K562 (cell line): ENCODE measurements at regions not wholly inside any gene's neighbourhood (a gene's known extent, or its start where the extent isn't known, plus 50 kb on each side); places are given as distances from the start of the nearest gene placed in this dataset.

Experiments used
- ATAC-seq: fragments of 200-7000 bp; cut with Tn5 transposase; 3 replicates; pipeline ENCODE4 v1.9.1; 2020; ENCODE audit warnings: moderate library complexity
- BruUV-seq: library from RNA; stranded (reverse); fragments of 400-500 nt; replicated peaks from 2 replicates; lab custom pipeline; 2021; lab: Mats Ljungman, UMichigan
- CTCF ChIA-PET: fragments of 300-600 bp; formaldehyde crosslinking; extraction: SDS; loops from one replicate; lab custom pipeline; 2021; ENCODE audit warnings: low intra/inter-chr PET ratio; lab: Yijun Ruan, JAX
- POLR2A ChIA-PET: fragments of 300-600, 350-650 bp; sonication (Branson Sonifier 250); formaldehyde crosslinking; extraction: SDS; loops from one replicate; lab custom pipeline; 2021; ENCODE audit warnings: antibody characterized with exemption, inconsistent platforms; lab: Yijun Ruan, JAX
- DNase-seq, 4 experiments: peaks; one replicate each; pipeline versions ENCODE4 v3.0.0 to v3.0.0-alpha.2; 2011 to 2018; ENCODE audit warnings: low spot score in 3 of 4, mixed read lengths in 3 of 4; ENCODE audit errors: extremely low read depth in 1 of 4
- FAIRE-seq: peaks from 2 replicates; lab custom pipeline; 2011; peaks lifted over from hg19 to GRCh38; lab: Jason Lieb, UNC
- H2AFZ ChIP-seq: 2 replicates; pipeline ENCODE4 v1.6.0; 2011; ENCODE audit warnings: low read depth, low read length, control low read depth, inconsistent platforms
- H3K27ac ChIP-seq: fragments of 200-600 bp; 3 replicates; pipeline ENCODE4 v1.8.0; 2011; ENCODE audit warnings: low read depth, mild to moderate bottlenecking, control low read depth, inconsistent platforms, low read length, moderate library complexity, mixed read lengths; ENCODE audit errors: extremely low read depth
- H3K27me3 ChIP-seq, 2 experiments: fragments of 300-600 bp in 1 of 2; 2 replicates in 1 of 2; 3 replicates in 1 of 2; pipeline versions ENCODE4 v1.6.0 to v1.8.0; 2011; ENCODE audit warnings: inconsistent platforms in 2 of 2, low read length in 2 of 2, mild to moderate bottlenecking in 1 of 2, mixed read lengths in 1 of 2, moderate library complexity in 1 of 2; ENCODE audit not compliant: control insufficient read depth in 2 of 2, insufficient read depth in 2 of 2
- H3K36me3 ChIP-seq: fragments of 300-600 bp; 3 replicates; pipeline ENCODE4 v1.8.0; 2011; ENCODE audit warnings: mild to moderate bottlenecking, low read length, inconsistent platforms; ENCODE audit not compliant: control insufficient read depth, insufficient read depth
- H3K4me1 ChIP-seq, 2 experiments: fragments of 200-600 bp in 1 of 2; replicated peaks in 1 of 2; 2 replicates in 1 of 2; 3 replicates in 1 of 2; pipeline versions ENCODE4 v1.5.1 to v1.8.0; 2011; ENCODE audit warnings: inconsistent platforms in 2 of 2, low read length in 2 of 2, mild to moderate bottlenecking in 1 of 2, mixed read lengths in 1 of 2, moderate library complexity in 1 of 2; ENCODE audit not compliant: control insufficient read depth in 2 of 2, insufficient read depth in 2 of 2
- H3K4me2 ChIP-seq: 2 replicates; pipeline ENCODE4 v1.6.1; 2011; ENCODE audit warnings: low read length, control low read depth, inconsistent platforms, mixed read lengths; ENCODE audit not compliant: insufficient read depth
- H3K4me3 ChIP-seq: fragments of 200-600 bp; sonication (generic), shearing (Covaris generic); 2 replicates; pipeline ENCODE4 v1.5.1; 2016; ENCODE audit warnings: control low read depth, inconsistent platforms
- H3K79me2 ChIP-seq: fragments of 200-600 bp; 3 replicates; pipeline ENCODE4 v1.8.0; 2011; ENCODE audit warnings: low read length, inconsistent platforms; ENCODE audit not compliant: control insufficient read depth, insufficient read depth
- H3K9ac ChIP-seq, 2 experiments: 2 replicates each; pipeline versions ENCODE4 v1.6.0 to v1.6.1; 2011; ENCODE audit warnings: low read depth in 2 of 2, low read length in 2 of 2, control low read depth in 1 of 2, inconsistent platforms in 1 of 2, mild to moderate bottlenecking in 1 of 2, mixed read lengths in 1 of 2; ENCODE audit not compliant: insufficient read depth in 1 of 2
- H3K9me1 ChIP-seq: one replicate; pipeline ENCODE4 v1.6.0; 2011; ENCODE audit warnings: inconsistent platforms, mild to moderate bottlenecking, low read length, moderate library complexity; ENCODE audit not compliant: control insufficient read depth, insufficient read depth
- H3K9me3 ChIP-seq: replicated peaks from 2 replicates; pipeline ENCODE4 v1.5.1; 2011; ENCODE audit warnings: low read depth, low read length, inconsistent platforms; ENCODE audit not compliant: control insufficient read depth, insufficient read depth
- H4K20me1 ChIP-seq: replicated peaks from 2 replicates; pipeline ENCODE4 v1.6.1; 2011; ENCODE audit warnings: low read length, inconsistent platforms, mixed read lengths; ENCODE audit not compliant: control insufficient read depth, insufficient read depth
- HLTF ChIP-seq: fragments of 450-650 bp; IDR thresholded peaks from 2 replicates; pipeline ENCODE4 v1.6.1; 2016
- PML ChIP-seq: IDR thresholded peaks from 2 replicates; pipeline ENCODE4 v1.6.1; 2012; ENCODE audit warnings: low read length, inconsistent platforms
- TBP ChIP-seq: optimal IDR thresholded peaks from 2 replicates; pipeline ENCODE3; 2011; ENCODE audit warnings: low read depth, low read length, improper control_type of control experiment
- ZNF668 ChIP-seq: fragments of 250-450 bp; sonication (Bioruptor Pico); IDR thresholded peaks from 2 replicates; pipeline ENCODE4 v1.8.0; 2022; ENCODE audit warnings: mild to moderate bottlenecking, inconsistent platforms
- WGBS: fragments of 100-300 bp; shearing (Covaris generic); methylation state at CpG from one replicate; pipeline ENCODE4 v1.1.6; 2016; ENCODE audit warnings: low coverage, mixed read lengths; ENCODE audit not compliant: insufficient coverage; ENCODE audit errors: missing lambda C conversion rate; 5-methylcytosine and 5-hydroxymethylcytosine counted together
- in situ Hi-C: fragments of 300-500 bp; cut with MboI; formaldehyde crosslinking; loops from 4 replicates; pipeline ENCODE4 v1.15.0; 2018; ENCODE audit warnings: inconsistent platforms, mixed read lengths
- intact Hi-C: fragments of 100-400 bp; cut with micrococcal nuclease; formaldehyde crosslinking; loops from 2 replicates; pipeline ENCODE4 v1.14.2; 2022

GRCh38 chr5:161183559-161183958 lies 331.5 kb upstream of the ATP10B start:
- H3K4me3 ChIP-seq = no peak overlapping the region
- no peak for DNase-seq
- no peaks in the 10 kb centered on the region for H3K27me3 ChIP-seq
- H4K20me1 ChIP-seq = no peaks in the 10 kb centered on the region
- H3K4me1 ChIP-seq = no peaks in the 10 kb centered on the region
- in situ Hi-C loops (no loop called here), intact Hi-C loops (no loop called here)
- no peak overlapping the region for H3K27ac ChIP-seq
- no peaks in the 10 kb centered on the region for H3K9me3 ChIP-seq
- no peaks in the 10 kb centered on the region for H3K79me2 ChIP-seq
- POLR2A ChIA-PET = no interaction called here
- no peak overlapping the region for H2AFZ ChIP-seq
- TF ChIP-seq HLTF (no peak), TBP (no peak), PML (no peak)
- no peaks in the 10 kb centered on the region for H3K36me3 ChIP-seq
- no peak overlapping the region for H3K4me2 ChIP-seq
- H3K9me1 ChIP-seq = no peaks in the 10 kb centered on the region
- no peak for FAIRE-seq
- CTCF ChIA-PET = no interaction called here
- BruUV-seq = no TSS peak
- ATAC-seq = no peak
- no peak overlapping the region for H3K9ac ChIP-seq

- Histone ChIP-seq H3K79me2 (no peaks in the 10 kb centered on the region), H4K20me1 (no peaks in the 10 kb centered on the region), H2AFZ (no peak overlapping the region), H3K4me3 (no peak overlapping the region), H3K9me3 (no peaks in the 10 kb centered on the region), H3K9ac (no peak overlapping the region), H3K4me2 (no peak overlapping the region), H3K9me1 (no peaks in the 10 kb centered on the region), H3K27me3 (no peaks in the 10 kb centered on the region), H3K36me3 (no peaks in the 10 kb centered on the region), H3K27ac (no peak overlapping the region), H3K4me1 (no peaks in the 10 kb centered on the region)
- 0% methylated on average over 2 of the region's 2 CpGs for WGBS
- in situ Hi-C loops (no loop called here), intact Hi-C loops (no loop called here)
- FAIRE-seq (no peak), ATAC-seq (no peak), DNase-seq (no peak)
- ChIA-PET CTCF (no interaction called here), POLR2A (no interaction called here)
- no TSS peak for BruUV-seq
- TF ChIP-seq ZNF668 (CRISPR knock-in tag) = no peak
Measured at GRCh38 chr5:161176221-161176620, 324.2 kb upstream of the ATP10B start.
